ENCODE measurements at regions not wholly inside any gene's neighbourhood (a gene's known extent, or its start where the extent isn't known, plus 50 kb on each side); places are given as distances from the start of the nearest gene placed in this dataset.

- H3K9me3 ChIP-seq = no peaks in the 10 kb centered on the region
- no peaks in the 10 kb centered on the region for H3K27me3 ChIP-seq
- no peak overlapping the region for H3K4me3 ChIP-seq
- DNase-seq = no peak
- no peak for TF ChIP-seq CTCF (IDR thresholded peaks at IDR 0.05)
- no peaks in the 10 kb centered on the region for H3K36me3 ChIP-seq
- H3K9ac ChIP-seq (ENCODE audit: low read depth in 2 of 2, low read length in 2 of 2) = no peak overlapping the region
- H3K4me1 ChIP-seq = no peaks in the 10 kb centered on the region
- H3K27ac ChIP-seq = no peak overlapping the region
- intact Hi-C loops (cut with DNase I) = no loop called here
Measured at GRCh38 chr9:28031521-28032267, 458.4 kb upstream of the C9orf72 start.

GRCh38 chr9:28032268-28032590 lies 458.9 kb upstream of the C9orf72 start:
- Histone ChIP-seq H3K4me1 (no peaks in the 10 kb centered on the region), H3K27ac (no peak overlapping the region), H3K4me3 (no peak overlapping the region), H3K27me3 (no peaks in the 10 kb centered on the region), H3K9ac (ENCODE audit: low read depth in 2 of 2, low read length in 2 of 2) (no peak overlapping the region), H3K9me3 (no peaks in the 10 kb centered on the region), H3K36me3 (no peaks in the 10 kb centered on the region)
- no peak for DNase-seq
- TF ChIP-seq CTCF (IDR thresholded peaks at IDR 0.05) = no peak
- intact Hi-C loops (cut with DNase I) = no loop called here

GRCh38 chr9:28034242-28034641 lies 461.0 kb upstream of the C9orf72 start:
- Histone ChIP-seq H3K27ac (no peak overlapping the region), H3K27me3 (no peaks in the 10 kb centered on the region), H3K36me3 (no peaks in the 10 kb centered on the region), H3K9ac (ENCODE audit: low read depth in 2 of 2, low read length in 2 of 2) (no peak overlapping the region), H3K9me3 (no peaks in the 10 kb centered on the region), H3K4me1 (no peaks in the 10 kb centered on the region), H3K4me3 (no peak overlapping the region)
- TF ChIP-seq CTCF (IDR thresholded peaks at IDR 0.05) = no peak
- DNase-seq = no peak
- intact Hi-C loops (cut with DNase I) = no loop called here

GRCh38 chr9:28037968-28038367 lies 464.7 kb upstream of the C9orf72 start:
- TF ChIP-seq CTCF (IDR thresholded peaks at IDR 0.05) = no peak
- Histone ChIP-seq H3K4me3 (no peak overlapping the region), H3K9me3 (no peaks in the 10 kb centered on the region), H3K36me3 (no peaks in the 10 kb centered on the region), H3K9ac (ENCODE audit: low read depth in 2 of 2, low read length in 2 of 2) (no peak overlapping the region), H3K4me1 (no peaks in the 10 kb centered on the region), H3K27ac (no peak overlapping the region), H3K27me3 (no peaks in the 10 kb centered on the region)
- no peak for DNase-seq
- intact Hi-C loops (cut with DNase I) = no loop called here

GRCh38 chr9:28045051-28045450 lies 471.8 kb upstream of the C9orf72 start:
- Histone ChIP-seq H3K36me3 (no peaks in the 10 kb centered on the region), H3K9ac (ENCODE audit: low read depth in 2 of 2, low read length in 2 of 2) (no peak overlapping the region), H3K27ac (no peak overlapping the region), H3K4me1 (no peaks in the 10 kb centered on the region), H3K4me3 (no peak overlapping the region), H3K27me3 (no peaks in the 10 kb centered on the region), H3K9me3 (no peaks in the 10 kb centered on the region)
- DNase-seq = no peak
- no peak for TF ChIP-seq CTCF (IDR thresholded peaks at IDR 0.05)
- intact Hi-C loops (cut with DNase I) = no loop called here
